ENCODE measurements at regions not wholly inside any gene's neighbourhood (a gene's known extent, or its start where the extent isn't known, plus 50 kb on each side); places are given as distances from the start of the nearest gene placed in this dataset.

- DNase-seq (ENCODE audit: low spot score): no peak
These were observed 137.4 kb upstream of the RBMS1 start for GRCh38 chr2:160630801-160631590.

GRCh38 chr2:160632084-160632975, 138.7 kb upstream of the RBMS1 start:
- no peak for DNase-seq (ENCODE audit: low spot score)

DNA sequence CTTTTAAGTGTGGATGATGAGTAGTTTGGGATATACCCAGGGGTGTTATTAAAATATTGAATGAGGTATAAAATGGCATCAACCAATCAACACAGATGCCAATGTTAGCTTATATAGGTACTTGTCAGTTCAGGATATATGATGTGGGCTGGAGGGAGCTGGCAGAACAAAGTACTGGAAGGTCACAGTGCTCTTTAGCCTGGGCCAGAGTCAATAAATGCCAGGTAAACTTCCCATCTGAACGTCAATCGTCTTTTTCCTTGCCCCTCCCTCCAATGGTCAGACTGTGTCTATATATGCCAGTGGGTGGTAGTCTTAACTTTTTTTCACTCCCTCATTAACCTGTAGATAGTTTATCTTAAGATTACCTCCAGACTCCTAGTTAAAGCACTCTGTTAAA, 140.8 kb upstream of the RBMS1 start:
- DNase-seq (ENCODE audit: low spot score): no peak

DNA sequence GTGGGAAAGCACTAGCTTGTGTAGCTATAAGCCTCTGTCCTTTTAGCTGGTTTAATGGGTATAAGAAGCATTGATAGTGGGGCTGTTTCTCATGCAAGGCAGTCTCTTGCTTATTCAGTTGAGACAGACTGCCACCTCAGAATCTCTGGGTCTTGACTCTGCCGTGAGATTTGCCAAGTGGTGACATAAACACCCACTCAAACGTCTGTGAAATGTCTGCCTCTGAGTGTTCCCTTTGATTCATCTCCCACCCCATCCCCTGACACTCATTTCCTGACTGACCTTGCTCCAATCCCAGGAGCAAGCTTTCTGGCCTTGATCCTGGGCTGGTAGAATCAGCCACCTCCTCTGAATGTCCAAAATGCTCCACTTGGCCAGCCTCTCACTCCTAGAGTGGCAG, 141.9 kb upstream of the RBMS1 start:
- no peak for DNase-seq (ENCODE audit: low spot score)

DNA sequence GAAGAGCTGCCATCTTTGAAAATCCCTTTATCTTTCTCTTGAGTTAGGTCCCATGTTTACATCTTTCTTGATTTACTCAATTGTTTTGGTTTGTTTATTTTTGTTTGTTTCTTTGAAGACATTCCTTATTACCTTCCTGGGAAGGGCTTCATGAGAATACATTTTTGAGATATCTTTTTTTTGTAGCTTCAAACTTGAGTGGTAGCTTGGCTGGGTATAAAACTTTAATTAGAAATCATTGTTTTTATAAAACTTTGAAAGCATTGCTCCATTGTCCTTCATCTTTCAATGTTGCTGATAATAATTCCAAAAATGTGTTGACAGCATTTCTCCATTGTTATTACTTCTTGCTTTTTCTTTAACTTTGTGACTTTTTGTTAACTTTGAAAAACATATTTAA, 145.9 kb upstream of the RBMS1 start:
- DNase-seq (ENCODE audit: low spot score): no peak

- DNase-seq (ENCODE audit: low spot score): no peak
These were observed 153.3 kb upstream of the RBMS1 start for GRCh38 chr2:160646684-160647444.

- no peak for DNase-seq (ENCODE audit: low spot score)
These were observed 154.5 kb upstream of the RBMS1 start for GRCh38 chr2:160647967-160648685.

GRCh38 chr2:160649698-160650097, 156.1 kb upstream of the RBMS1 start:
- no peak for DNase-seq (ENCODE audit: low spot score)

GRCh38 chr2:160650196-160651118, 156.8 kb upstream of the RBMS1 start:
- DNase-seq (ENCODE audit: low spot score): no peak

GRCh38 chr2:160651416-160652200, 158.0 kb upstream of the RBMS1 start:
- DNase-seq (ENCODE audit: low spot score): peak; percentile 8

GRCh38 chr2:160652236-160652635, 158.6 kb upstream of the RBMS1 start:
- DNase-seq (ENCODE audit: low spot score): peak; percentile 48

- DNase-seq (ENCODE audit: low spot score): no peak
These were observed 163.6 kb upstream of the RBMS1 start for GRCh38 chr2:160657196-160657595.

- DNase-seq (ENCODE audit: low spot score): no peak
These were observed 165.2 kb upstream of the RBMS1 start for GRCh38 chr2:160658851-160659250.

- no peak for DNase-seq (ENCODE audit: low spot score)
These were observed 167.1 kb upstream of the RBMS1 start for GRCh38 chr2:160660741-160661140.

DNA sequence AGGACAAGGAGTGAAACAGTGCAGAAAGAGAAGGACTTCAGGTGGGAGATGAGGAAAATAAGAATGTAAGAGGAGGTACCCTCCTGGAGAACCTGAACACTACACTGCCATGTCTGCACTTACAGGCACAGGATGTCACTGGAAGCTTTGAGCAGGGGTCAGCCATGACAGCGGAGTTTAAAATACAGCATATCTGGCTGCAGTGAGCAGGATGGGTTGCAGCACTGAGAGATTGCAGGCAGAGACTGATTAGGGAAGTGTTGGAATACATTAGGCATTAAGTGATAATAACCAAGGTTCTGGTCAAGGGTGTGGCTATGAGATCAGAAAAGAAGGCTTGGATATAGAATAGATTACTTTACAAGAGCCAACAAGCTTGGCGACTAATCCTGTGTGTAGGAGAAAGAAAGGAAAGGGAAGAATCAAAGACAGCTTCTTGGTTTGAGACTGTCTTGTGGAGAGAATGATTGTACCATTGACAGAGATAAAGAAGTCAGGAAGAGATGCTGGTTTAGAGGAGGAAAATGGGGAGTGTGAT, 171.1 kb upstream of the RBMS1 start:
- DNase-seq (ENCODE audit: low spot score): no peak

- peak; percentile 91 for DNase-seq (ENCODE audit: low spot score)
These were observed 172.8 kb upstream of the RBMS1 start for GRCh38 chr2:160666154-160667060.

DNA sequence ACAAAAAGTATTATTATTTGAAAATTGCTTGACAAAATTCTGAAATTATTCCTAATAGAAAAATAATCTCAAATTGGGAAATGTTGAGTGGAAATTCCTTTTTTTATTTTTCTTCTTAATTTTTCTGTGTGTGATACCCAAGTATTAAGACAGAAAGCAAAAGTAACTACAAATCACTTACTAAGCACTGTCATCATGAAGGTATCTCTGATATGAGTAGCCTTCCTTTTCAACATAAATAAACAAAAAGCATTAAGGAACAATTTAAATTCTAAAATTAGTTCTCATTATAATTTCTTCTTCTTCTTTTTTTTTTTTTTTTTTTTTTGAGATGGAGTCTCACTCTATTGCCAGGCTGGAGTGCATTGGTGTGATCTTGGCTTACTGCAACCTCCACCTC, 174.2 kb upstream of the RBMS1 start:
- DNase-seq (ENCODE audit: low spot score): no peak

GRCh38 chr2:160670618-160671017, 177.0 kb upstream of the RBMS1 start:
- DNase-seq (ENCODE audit: low spot score): no peak

All from A172 (cell line).